Hepatocyte (in vitro differentiated cells): ENCODE measurements at regions not wholly inside any gene's neighbourhood (a gene's known extent, or its start where the extent isn't known, plus 50 kb on each side); places are given as distances from the start of the nearest gene placed in this dataset.

Source experiments
- DNase-seq: peaks from one replicate; pipeline ENCODE4 v3.0.0-alpha.2; 2016; ENCODE audit warnings: low spot score
- H2AFZ ChIP-seq: fragments of 200-600 bp; sonication (generic); 2 replicates; pipeline ENCODE4 v1.6.0; 2016; ENCODE audit warnings: antibody characterized with exemption, mild to moderate bottlenecking
- H3K27ac ChIP-seq: fragments of 200-600 bp; sonication (generic); 2 replicates; pipeline ENCODE4 v1.5.1; 2016; ENCODE audit warnings: mild to moderate bottlenecking
- H3K27me3 ChIP-seq: fragments of 200-600 bp; sonication (generic); 2 replicates; pipeline ENCODE4 v1.6.1; 2016
- H3K36me3 ChIP-seq: fragments of 200-600 bp; sonication (generic); replicated peaks from 2 replicates; pipeline ENCODE4 v1.5.1; 2016; ENCODE audit warnings: low read depth; ENCODE audit not compliant: insufficient read depth
- H3K4me1 ChIP-seq: fragments of 200-600 bp; sonication (generic); 2 replicates; pipeline ENCODE4 v1.5.1; 2016; ENCODE audit warnings: mild to moderate bottlenecking, moderate library complexity; ENCODE audit not compliant: insufficient read depth
- H3K4me2 ChIP-seq: fragments of 200-600 bp; sonication (generic); 2 replicates; pipeline ENCODE4 v1.6.0; 2016
- H3K4me3 ChIP-seq: fragments of 200-600 bp; sonication (generic); 2 replicates; pipeline ENCODE4 v1.5.1; 2016; ENCODE audit warnings: mild to moderate bottlenecking
- H3K79me2 ChIP-seq: fragments of 200-600 bp; sonication (generic); 2 replicates; pipeline ENCODE4 v1.6.0; 2017; ENCODE audit warnings: mild to moderate bottlenecking
- H3K9me2 ChIP-seq: fragments of 200-600 bp; sonication (generic); replicated peaks from 2 replicates; pipeline ENCODE4 v1.6.0; 2017; ENCODE audit warnings: mild to moderate bottlenecking; ENCODE audit not compliant: insufficient read depth
- H3K9me3 ChIP-seq: fragments of 200-600 bp; sonication (generic); 2 replicates; pipeline ENCODE4 v1.5.1; 2016; ENCODE audit warnings: low read depth, mild to moderate bottlenecking
- H4K20me1 ChIP-seq: fragments of 200-600 bp; sonication (generic); 2 replicates; pipeline ENCODE4 v1.6.0; 2016; ENCODE audit warnings: mild to moderate bottlenecking; ENCODE audit not compliant: insufficient read depth, poor library complexity, severe bottlenecking
- EZH2 ChIP-seq: fragments of 200-600 bp; sonication (generic); IDR thresholded peaks from 2 replicates; pipeline ENCODE4 v1.6.1; 2016; ENCODE audit warnings: antibody characterized with exemption, mild to moderate bottlenecking, borderline replicate concordance
- EZH2phosphoT487 ChIP-seq: fragments of 200-600 bp; sonication (generic); IDR thresholded peaks from one replicate; pipeline ENCODE4 v1.6.1; 2018; ENCODE audit warnings: antibody characterized with exemption, mild to moderate bottlenecking, low read depth, moderate library complexity; ENCODE audit not compliant: unreplicated experiment, severe bottlenecking
- WGBS: methylation state at CpG from one replicate; pipeline ENCODE4 v1.1.6; 2016; ENCODE audit warnings: low lambda C conversion rate; ENCODE audit errors: missing lambda C conversion rate; 5-methylcytosine and 5-hydroxymethylcytosine counted together
- TF ChIP-seq, protein P1 (sequence below): fragments of 200-600 bp; sonication (generic); IDR thresholded peaks from 2 replicates; pipeline ENCODE4 v1.5.1; 2016; ENCODE audit warnings: antibody characterized with exemption, mild to moderate bottlenecking; ENCODE audit not compliant: poor library complexity

- H3K79me2 ChIP-seq: no peaks in the 10 kb centered on the region
- no peak overlapping the region for H2AFZ ChIP-seq
- no peaks in the 10 kb centered on the region for H3K9me2 ChIP-seq
- no peak overlapping the region for H3K4me2 ChIP-seq
- peaks cover 17% of the 10 kb centered on the region for H3K4me1 ChIP-seq
- H3K36me3 ChIP-seq: no peaks in the 10 kb centered on the region
- 82% methylated on average over 5 of the region's 5 CpGs for WGBS
- no peak overlapping the region for H3K4me3 ChIP-seq
- H3K9me3 ChIP-seq: no peaks in the 10 kb centered on the region
- no peak overlapping the region for H3K27ac ChIP-seq
- TF ChIP-seq EZH2phosphoT487 (no peak), EZH2 (no peak)
- TF ChIP-seq, protein P1, sequence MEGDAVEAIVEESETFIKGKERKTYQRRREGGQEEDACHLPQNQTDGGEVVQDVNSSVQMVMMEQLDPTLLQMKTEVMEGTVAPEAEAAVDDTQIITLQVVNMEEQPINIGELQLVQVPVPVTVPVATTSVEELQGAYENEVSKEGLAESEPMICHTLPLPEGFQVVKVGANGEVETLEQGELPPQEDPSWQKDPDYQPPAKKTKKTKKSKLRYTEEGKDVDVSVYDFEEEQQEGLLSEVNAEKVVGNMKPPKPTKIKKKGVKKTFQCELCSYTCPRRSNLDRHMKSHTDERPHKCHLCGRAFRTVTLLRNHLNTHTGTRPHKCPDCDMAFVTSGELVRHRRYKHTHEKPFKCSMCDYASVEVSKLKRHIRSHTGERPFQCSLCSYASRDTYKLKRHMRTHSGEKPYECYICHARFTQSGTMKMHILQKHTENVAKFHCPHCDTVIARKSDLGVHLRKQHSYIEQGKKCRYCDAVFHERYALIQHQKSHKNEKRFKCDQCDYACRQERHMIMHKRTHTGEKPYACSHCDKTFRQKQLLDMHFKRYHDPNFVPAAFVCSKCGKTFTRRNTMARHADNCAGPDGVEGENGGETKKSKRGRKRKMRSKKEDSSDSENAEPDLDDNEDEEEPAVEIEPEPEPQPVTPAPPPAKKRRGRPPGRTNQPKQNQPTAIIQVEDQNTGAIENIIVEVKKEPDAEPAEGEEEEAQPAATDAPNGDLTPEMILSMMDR: no peak
- no peaks in the 10 kb centered on the region for H4K20me1 ChIP-seq
- no peaks in the 10 kb centered on the region for H3K27me3 ChIP-seq
- DNase-seq: no peak
These were observed 84.0 kb downstream of the LYZL1 start for GRCh38 chr10:29372920-29373319.

GRCh38 chr10:29374162-29374561, 85.3 kb downstream of the LYZL1 start:
- TF ChIP-seq EZH2 (no peak), EZH2phosphoT487 (no peak)
- TF ChIP-seq, protein P1: no peak
- H3K4me3 ChIP-seq: no peak overlapping the region
- H3K9me2 ChIP-seq: no peaks in the 10 kb centered on the region
- DNase-seq: no peak
- WGBS: 86% methylated on average over 7 of the region's 7 CpGs
- H3K79me2 ChIP-seq: no peaks in the 10 kb centered on the region
- no peaks in the 10 kb centered on the region for H3K36me3 ChIP-seq
- no peak overlapping the region for H2AFZ ChIP-seq
- no peaks in the 10 kb centered on the region for H4K20me1 ChIP-seq
- H3K27ac ChIP-seq: no peak overlapping the region
- no peak overlapping the region for H3K4me2 ChIP-seq
- no peaks in the 10 kb centered on the region for H3K9me3 ChIP-seq
- no peaks in the 10 kb centered on the region for H3K27me3 ChIP-seq
- peaks cover 23% of the 10 kb centered on the region for H3K4me1 ChIP-seq

DNA sequence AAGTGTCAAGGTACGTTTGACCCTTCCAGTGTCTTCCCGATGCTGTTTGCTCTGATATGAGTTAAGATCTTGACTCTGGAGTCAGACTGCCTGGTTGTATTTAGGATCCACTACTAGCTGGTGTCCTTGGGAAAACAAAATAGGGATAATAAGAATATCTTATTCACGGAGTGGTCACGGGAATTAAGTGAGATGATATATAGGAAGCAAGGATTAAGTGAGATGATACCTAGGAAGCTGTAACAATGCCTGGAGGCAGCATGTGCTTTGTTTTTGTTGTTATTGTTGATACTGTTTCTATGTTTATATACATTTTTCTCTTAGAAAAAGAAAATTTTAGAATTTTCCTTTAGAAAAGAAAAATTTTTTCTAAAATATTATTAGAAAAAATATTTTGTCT, 87.0 kb downstream of the LYZL1 start:
- DNase-seq: no peak
- Histone ChIP-seq H3K36me3 (no peaks in the 10 kb centered on the region), H3K4me3 (no peak overlapping the region), H3K27ac (no peak overlapping the region), H3K4me1 (peaks cover 19% of the 10 kb centered on the region), H2AFZ (no peak overlapping the region), H3K9me2 (no peaks in the 10 kb centered on the region), H3K27me3 (no peaks in the 10 kb centered on the region), H3K79me2 (no peaks in the 10 kb centered on the region), H3K4me2 (no peak overlapping the region), H3K9me3 (no peaks in the 10 kb centered on the region), H4K20me1 (no peaks in the 10 kb centered on the region)
- WGBS: 87% methylated on average over 4 of the region's 4 CpGs
- TF ChIP-seq EZH2 (no peak), EZH2phosphoT487 (no peak)
- TF ChIP-seq, protein P1: no peak

DNA sequence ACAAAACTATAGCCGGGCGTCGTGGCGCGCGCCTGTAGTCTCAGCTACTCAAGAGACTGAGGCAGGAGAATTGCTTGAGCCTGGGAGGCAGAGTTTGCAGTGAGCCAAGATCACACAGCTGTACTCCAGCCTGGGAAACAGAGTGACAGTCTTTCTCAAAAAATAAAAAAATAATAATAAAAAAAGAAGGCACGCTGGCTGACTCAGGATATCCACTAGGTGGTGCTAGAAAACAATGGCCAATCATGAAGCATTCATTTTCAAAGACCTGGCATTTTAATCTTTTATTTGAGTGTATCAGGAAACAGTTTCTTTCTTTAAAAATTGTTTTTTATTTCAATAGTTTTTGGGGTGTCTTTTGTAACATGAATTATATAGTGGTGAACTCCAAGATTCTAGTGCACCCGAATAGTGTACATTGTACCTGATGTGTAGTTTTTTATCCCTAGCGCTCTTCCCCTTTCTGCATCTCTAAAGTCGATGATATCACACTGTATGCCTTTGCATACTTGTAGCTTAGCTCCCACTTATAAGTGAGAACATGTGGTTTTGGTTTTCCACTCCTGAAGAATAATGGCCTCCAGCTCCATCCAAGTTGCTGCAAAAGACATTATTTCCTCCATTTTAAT, 88.6 kb downstream of the LYZL1 start:
- Histone ChIP-seq H3K4me3 (no peak overlapping the region), H3K27me3 (no peaks in the 10 kb centered on the region), H3K4me2 (no peak overlapping the region), H3K4me1 (peaks cover 15% of the 10 kb centered on the region), H3K36me3 (no peaks in the 10 kb centered on the region), H3K9me2 (no peaks in the 10 kb centered on the region), H3K9me3 (no peaks in the 10 kb centered on the region), H3K27ac (no peak overlapping the region), H4K20me1 (no peaks in the 10 kb centered on the region), H3K79me2 (no peaks in the 10 kb centered on the region), H2AFZ (no peak overlapping the region)
- WGBS: 79% methylated on average over 10 of the region's 10 CpGs
- peak; percentile 53 for DNase-seq
- TF ChIP-seq, protein P1: peak; percentile 83
- TF ChIP-seq EZH2phosphoT487 (no peak), EZH2 (no peak)
